A549 (cell line): ENCODE measurements at regions not wholly inside any gene's neighbourhood (a gene's known extent, or its start where the extent isn't known, plus 50 kb on each side); places are given as distances from the start of the nearest gene placed in this dataset.

Experiments
- ATAC-seq, 2 experiments: fragments of 200-7000 bp in 1 of 2; fragments of >200 bp in 1 of 2; cut with Nextera tagmentation in 1 of 2; cut with Tn5 transposase in 1 of 2; 3 replicates each; pipeline versions ENCODE4 v1.8.0 to v1.9.1; 2018 to 2020; ENCODE audit warnings: mild to moderate bottlenecking in 1 of 2, moderate library complexity in 1 of 2
- CTCF ChIA-PET: fragments of 300-600 bp; sonication (Branson Sonifier 250); formaldehyde crosslinking; extraction: SDS; loops from one replicate; lab custom pipeline; 2021; ENCODE audit warnings: antibody characterized with exemption, inconsistent platforms; lab: Yijun Ruan, JAX
- POLR2A ChIA-PET: fragments of 350-600 bp; formaldehyde crosslinking; extraction: SDS; loops from one replicate; lab custom pipeline; 2021; ENCODE audit warnings: antibody characterized with exemption, inconsistent platforms; lab: Yijun Ruan, JAX
- DNase-seq, 2 experiments: peaks; one replicate each; pipeline versions ENCODE4 v3.0.0 to v3.0.0-alpha.2; 2011 to 2016; ENCODE audit warnings: low read depth in 1 of 2, low spot score in 1 of 2
- FAIRE-seq: peaks from 2 replicates; lab custom pipeline; 2011; peaks lifted over from hg19 to GRCh38; lab: Jason Lieb, UNC
- H3K27ac ChIP-seq, 2 experiments: fragments of >200 bp; sonication (Bioruptor Twin); formaldehyde crosslinking; 3 replicates each; pipeline ENCODE4 v1.5.1; 2016 to 2017
- H3K4me1 ChIP-seq: fragments of >200 bp; sonication (Bioruptor Twin); formaldehyde crosslinking; 3 replicates; pipeline ENCODE4 v1.6.1; 2016
- H3K4me2 ChIP-seq: fragments of >200 bp; sonication (Bioruptor Twin); formaldehyde crosslinking; 3 replicates; pipeline ENCODE4 v1.6.1; 2016
- H3K4me3 ChIP-seq: fragments of >200 bp; sonication (Bioruptor Twin); formaldehyde crosslinking; 3 replicates; pipeline ENCODE4 v1.5.1; 2016
- H3K9me3 ChIP-seq: fragments of >200 bp; sonication (Bioruptor Twin); formaldehyde crosslinking; 3 replicates; pipeline ENCODE4 v1.6.1; 2016
- ATOH8 ChIP-seq: fragments of 250-450 bp; sonication (Bioruptor Pico); IDR thresholded peaks from 2 replicates; pipeline ENCODE4 v1.5.0; 2020; ENCODE audit warnings: low read depth, mild to moderate bottlenecking, moderate library complexity
- CHD2 ChIP-seq: fragments of 150-350 bp; IDR thresholded peaks from 2 replicates; pipeline ENCODE4 v1.6.1; 2014; ENCODE audit warnings: low read length; ENCODE audit not compliant: partially characterized antibody
- E2F6 ChIP-seq: IDR thresholded peaks from 2 replicates; pipeline ENCODE4 v1.6.1; 2012; ENCODE audit warnings: low read depth, borderline replicate concordance
- FOSB ChIP-seq: fragments of 250-450 bp; sonication (Bioruptor Pico); IDR thresholded peaks from 2 replicates; pipeline ENCODE4 v1.5.0; 2020; ENCODE audit warnings: mild to moderate bottlenecking, moderate library complexity
- FOSL2 ChIP-seq, 2 experiments: fragments of 450-650 bp in 1 of 2; fragments of >200 bp in 1 of 2; sonication (Bioruptor Twin) in 1 of 2; formaldehyde crosslinking; IDR thresholded peaks; 2 replicates each; pipeline versions ENCODE4 v1.5.0 to v1.6.1; 2016 to 2020; ENCODE audit warnings: mild to moderate bottlenecking in 1 of 2, moderate library complexity in 1 of 2
- HOXA7 ChIP-seq: fragments of 250-450 bp; sonication (Bioruptor Pico); IDR thresholded peaks from 2 replicates; pipeline ENCODE4 v1.5.0; 2020; ENCODE audit warnings: mild to moderate bottlenecking, moderate library complexity
- HOXB5 ChIP-seq: fragments of 250-450 bp; sonication (Bioruptor Pico); IDR thresholded peaks from 2 replicates; pipeline ENCODE4 v1.5.0; 2020; ENCODE audit warnings: mild to moderate bottlenecking, moderate library complexity
- JUN ChIP-seq, 2 experiments: fragments of >200 bp; sonication (Bioruptor Twin); formaldehyde crosslinking; IDR thresholded peaks; 2 replicates in 1 of 2; 3 replicates in 1 of 2; pipeline ENCODE4 v1.6.1; 2016 to 2017
- JUNB ChIP-seq: fragments of >200 bp; sonication (Bioruptor Twin); formaldehyde crosslinking; IDR thresholded peaks from 2 replicates; pipeline ENCODE4 v1.6.1; 2016
- MAFK ChIP-seq: fragments of 450-650 bp; IDR thresholded peaks from 2 replicates; pipeline ENCODE4 v1.6.1; 2014; ENCODE audit not compliant: partially characterized antibody
- MAX ChIP-seq: IDR thresholded peaks from 2 replicates; pipeline ENCODE4 v1.6.1; 2012
- NPAS2 ChIP-seq: fragments of 250-450 bp; sonication (Bioruptor Pico); IDR thresholded peaks from 2 replicates; pipeline ENCODE4 v1.8.0; 2022; ENCODE audit warnings: mild to moderate bottlenecking, moderate library complexity, borderline replicate concordance
- NR3C1 ChIP-seq: fragments of >200 bp; sonication (Bioruptor Twin); formaldehyde crosslinking; IDR thresholded peaks from 3 replicates; pipeline ENCODE4 v1.6.1; 2017
- PHF8 ChIP-seq: fragments of 200-600 bp; sonication (generic); IDR thresholded peaks from 2 replicates; pipeline ENCODE4 v1.6.1; 2016; ENCODE audit warnings: low read depth, mild to moderate bottlenecking, antibody characterized with exemption, moderate library complexity, borderline replicate concordance
- RARB ChIP-seq: fragments of 250-450 bp; sonication (Bioruptor Pico); IDR thresholded peaks from 2 replicates; pipeline ENCODE4 v1.8.0; 2021; ENCODE audit warnings: mild to moderate bottlenecking, moderate library complexity
- REST ChIP-seq: fragments of 200-600 bp; sonication (generic); IDR thresholded peaks from 2 replicates; pipeline ENCODE4 v1.6.1; 2016; ENCODE audit warnings: antibody characterized with exemption, mild to moderate bottlenecking, moderate library complexity
- RNF2 ChIP-seq: fragments of 200-600 bp; sonication (generic); IDR thresholded peaks from 2 replicates; pipeline ENCODE4 v1.6.1; 2016; ENCODE audit warnings: low read depth, mild to moderate bottlenecking, antibody characterized with exemption, moderate library complexity, borderline replicate concordance
- SREBF2 ChIP-seq: fragments of 450-650 bp; IDR thresholded peaks from 2 replicates; pipeline ENCODE4 v1.6.1; 2014; ENCODE audit warnings: mild to moderate bottlenecking, moderate library complexity
- TFCP2L1 ChIP-seq: fragments of 250-450 bp; sonication (Bioruptor Pico); IDR thresholded peaks from 2 replicates; pipeline ENCODE4 v1.5.0; 2021; ENCODE audit warnings: mild to moderate bottlenecking
- WGBS: methylation state at CpG from one replicate; pipeline ENCODE4 v1.1.6; 2017; ENCODE audit errors: missing lambda C conversion rate; 5-methylcytosine and 5-hydroxymethylcytosine counted together

GRCh38 chr5:124614836-124615385, 131.5 kb downstream of the ZNF608 start:
- CTCF ChIA-PET, result no interaction called here
- 37% methylated on average over 2 of the region's 2 CpGs for WGBS

GRCh38 chr5:124614105-124614504, 132.3 kb downstream of the ZNF608 start:
- POLR2A ChIA-PET, result no interaction called here
- TF ChIP-seq RNF2 (no peak), RARB (CRISPR knock-in tag) (no peak), NPAS2 (CRISPR knock-in tag) (no peak), SREBF2 (no peak), JUNB (no peak), MAFK (no peak), CHD2 (no peak), TFCP2L1 (CRISPR knock-in tag) (no peak), HOXA7 (CRISPR knock-in tag) (no peak), FOSB (no peak)
- TF ChIP-seq, all 56 proteins: peak for 0
- H3K4me2 ChIP-seq, result no peak overlapping the region
- no peaks in the 10 kb centered on the region for H3K9me3 ChIP-seq
- FAIRE-seq, result no peak
- ATAC-seq, result no peak
- DNase-seq, result no peak
- H3K4me3 ChIP-seq, result no peak overlapping the region
- no peaks in the 10 kb centered on the region for H3K4me1 ChIP-seq
- WGBS, result 55% methylated on average over 1 of the region's 1 CpG
- no peak overlapping the region for H3K27ac ChIP-seq
- CTCF ChIA-PET, result interaction anchor here (0.6 kb wide), 1 partner anchor 1991 kb away, joined by 4 read pairs; no protein-coding TSS in a partner anchor

More at GRCh38 chr5:124614836-124615385, 131.5 kb downstream of the ZNF608 start:
- no peak overlapping the region for H3K27ac ChIP-seq
- H3K4me2 ChIP-seq, result no peak overlapping the region
- no peak for ATAC-seq
- H3K4me3 ChIP-seq, result no peak overlapping the region
- TF ChIP-seq FOSL2 (IDR thresholded peaks at IDR 0.05) (no peak), FOSL2 (CRISPR knock-in tag; IDR thresholded peaks at IDR 0.05) (no peak), ATOH8 (CRISPR knock-in tag) (no peak)
- no peaks in the 10 kb centered on the region for H3K4me1 ChIP-seq
- POLR2A ChIA-PET, result no interaction called here
- FAIRE-seq, result no peak
- DNase-seq, result no peak
- H3K9me3 ChIP-seq, result no peaks in the 10 kb centered on the region

GRCh38 chr5:124613273-124613953, 133.0 kb downstream of the ZNF608 start:
- ChIA-PET POLR2A (no interaction called here), CTCF (interaction anchor here (0.6 kb wide), 1 partner anchor 943 kb away, joined by 4 read pairs; no protein-coding TSS in a partner anchor)
- DNase-seq, result no peak
- 53% methylated on average over 3 of the region's 3 CpGs for WGBS
- no peak for ATAC-seq
- H3K4me3 ChIP-seq, result no peak overlapping the region
- no peaks in the 10 kb centered on the region for H3K9me3 ChIP-seq
- no peak overlapping the region for H3K4me2 ChIP-seq
- no peak overlapping the region for H3K27ac ChIP-seq
- no peak for FAIRE-seq
- TF ChIP-seq E2F6 (no peak), RARB (CRISPR knock-in tag) (no peak), MAFK (no peak), MAX (no peak), JUN (IDR thresholded peaks at IDR 0.05) (no peak), HOXB5 (CRISPR knock-in tag) (no peak), REST (no peak), PHF8 (no peak), NR3C1 (no peak)
- TF ChIP-seq, all 56 proteins: peak for 0
- no peaks in the 10 kb centered on the region for H3K4me1 ChIP-seq
